ENCODE measurements at regions not wholly inside any gene's neighbourhood (a gene's known extent, or its start where the extent isn't known, plus 50 kb on each side); places are given as distances from the start of the nearest gene placed in this dataset.

DNA sequence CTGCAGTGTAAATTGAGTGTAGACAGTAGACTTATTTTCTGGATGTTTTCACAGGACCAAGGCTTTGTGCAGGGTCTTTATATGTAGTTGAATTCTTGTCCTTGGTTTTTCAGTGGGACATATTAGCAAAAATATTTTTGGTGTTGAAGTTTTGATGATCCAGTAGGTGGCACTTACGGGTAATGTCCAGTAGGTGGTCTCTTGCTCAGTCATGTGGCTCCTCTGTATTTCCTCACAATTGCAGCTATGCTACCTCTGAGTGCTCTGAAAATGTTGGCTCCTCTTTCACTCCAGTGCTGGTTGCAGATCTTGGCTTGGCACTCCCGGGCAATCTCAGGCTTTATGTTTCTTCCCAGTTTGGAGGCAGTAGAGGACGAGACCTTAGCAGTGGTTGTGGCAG lies 419.8 kb upstream of the AMOT start:
- no peak overlapping the region for H3K27ac Mint-ChIP-seq (ENCODE audit: low read depth, unreplicated experiment)
- peaks cover 6% of the 10 kb centered on the region for H3K36me3 Mint-ChIP-seq (ENCODE audit: insufficient read depth, unreplicated experiment)
- ChIA-PET CTCF (no interaction called here), POLR2A (no interaction called here)
- no peaks in the 10 kb centered on the region for H3K9me3 Mint-ChIP-seq (ENCODE audit: unreplicated experiment)
- no TSS peak for BruUV-seq (replicated peaks)
- peak; percentile 14 for DNase-seq (ENCODE audit: unreplicated experiment)
- H3K4me3 Mint-ChIP-seq (ENCODE audit: unreplicated experiment): no peak overlapping the region
- TF ChIP-seq, protein P1, sequence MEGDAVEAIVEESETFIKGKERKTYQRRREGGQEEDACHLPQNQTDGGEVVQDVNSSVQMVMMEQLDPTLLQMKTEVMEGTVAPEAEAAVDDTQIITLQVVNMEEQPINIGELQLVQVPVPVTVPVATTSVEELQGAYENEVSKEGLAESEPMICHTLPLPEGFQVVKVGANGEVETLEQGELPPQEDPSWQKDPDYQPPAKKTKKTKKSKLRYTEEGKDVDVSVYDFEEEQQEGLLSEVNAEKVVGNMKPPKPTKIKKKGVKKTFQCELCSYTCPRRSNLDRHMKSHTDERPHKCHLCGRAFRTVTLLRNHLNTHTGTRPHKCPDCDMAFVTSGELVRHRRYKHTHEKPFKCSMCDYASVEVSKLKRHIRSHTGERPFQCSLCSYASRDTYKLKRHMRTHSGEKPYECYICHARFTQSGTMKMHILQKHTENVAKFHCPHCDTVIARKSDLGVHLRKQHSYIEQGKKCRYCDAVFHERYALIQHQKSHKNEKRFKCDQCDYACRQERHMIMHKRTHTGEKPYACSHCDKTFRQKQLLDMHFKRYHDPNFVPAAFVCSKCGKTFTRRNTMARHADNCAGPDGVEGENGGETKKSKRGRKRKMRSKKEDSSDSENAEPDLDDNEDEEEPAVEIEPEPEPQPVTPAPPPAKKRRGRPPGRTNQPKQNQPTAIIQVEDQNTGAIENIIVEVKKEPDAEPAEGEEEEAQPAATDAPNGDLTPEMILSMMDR (IDR thresholded peaks at IDR 0.05; ENCODE audit: unreplicated experiment): no peak
- intact Hi-C loops (cut with micrococcal nuclease): no loop called here
- peaks cover 88% of the 10 kb centered on the region for H3K27me3 Mint-ChIP-seq (ENCODE audit: insufficient read depth, unreplicated experiment)
- H3K4me1 Mint-ChIP-seq (ENCODE audit: insufficient read depth, unreplicated experiment): no peaks in the 10 kb centered on the region

DNA sequence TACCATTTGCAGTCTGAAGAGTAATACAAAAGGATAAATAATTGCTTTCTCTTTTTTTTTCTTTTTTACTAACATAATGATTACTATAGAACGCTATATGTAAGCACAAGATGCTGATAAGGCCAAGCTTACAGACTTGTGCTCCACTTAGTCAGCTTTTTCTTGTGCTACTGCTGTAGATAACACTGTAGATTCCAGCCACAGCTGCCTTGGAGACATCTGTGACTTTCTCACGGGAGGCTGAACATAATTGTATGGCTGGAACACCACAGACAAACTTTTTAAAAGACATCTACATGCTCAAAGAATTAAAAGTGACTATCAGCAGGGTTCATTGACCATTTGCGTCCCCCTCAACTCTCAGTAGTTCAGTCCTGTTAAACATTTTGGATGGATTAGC lies 381.7 kb upstream of the AMOT start:
- no peak overlapping the region for H3K27ac Mint-ChIP-seq (ENCODE audit: low read depth, unreplicated experiment)
- BruUV-seq (replicated peaks): no TSS peak
- ChIA-PET CTCF (interaction anchor here (0.7 kb wide), 1 partner anchor 10 kb away, joined by 3 read pairs; no protein-coding TSS in a partner anchor), POLR2A (no interaction called here)
- H3K4me1 Mint-ChIP-seq (ENCODE audit: insufficient read depth, unreplicated experiment): no peaks in the 10 kb centered on the region
- no peak for DNase-seq (ENCODE audit: unreplicated experiment)
- TF ChIP-seq, protein P1 (IDR thresholded peaks at IDR 0.05; ENCODE audit: unreplicated experiment): no peak
- no peaks in the 10 kb centered on the region for H3K36me3 Mint-ChIP-seq (ENCODE audit: insufficient read depth, unreplicated experiment)
- intact Hi-C loops (cut with micrococcal nuclease): no loop called here
- H3K4me3 Mint-ChIP-seq (ENCODE audit: unreplicated experiment): no peak overlapping the region
- peaks cover 54% of the 10 kb centered on the region for H3K27me3 Mint-ChIP-seq (ENCODE audit: insufficient read depth, unreplicated experiment)
- H3K9me3 Mint-ChIP-seq (ENCODE audit: unreplicated experiment): peaks cover 7% of the 10 kb centered on the region

DNA sequence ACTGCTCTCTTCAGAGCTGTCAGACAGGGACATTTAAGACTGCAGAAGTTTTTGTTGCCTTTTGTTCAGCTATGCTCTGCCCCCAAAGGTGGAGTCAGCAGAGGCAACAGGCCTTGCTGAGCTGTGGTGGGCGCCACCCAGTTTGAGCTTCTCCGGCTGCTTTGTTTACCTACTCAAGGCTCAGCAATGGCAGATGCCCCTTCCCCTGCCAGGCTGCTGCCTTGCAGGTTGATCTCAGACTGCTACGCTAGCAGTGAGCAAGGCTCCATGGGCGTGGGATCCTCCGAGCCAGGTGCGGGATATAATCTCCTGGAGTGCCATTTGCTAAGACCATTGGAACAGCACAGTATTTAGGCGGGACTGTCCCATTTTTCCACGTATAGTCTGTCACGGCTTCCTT lies 371.4 kb upstream of the AMOT start:
- intact Hi-C loops (cut with micrococcal nuclease): no loop called here
- CTCF ChIA-PET: no interaction called here
- BruUV-seq (replicated peaks): no TSS peak
- no peak overlapping the region for H3K4me3 Mint-ChIP-seq (ENCODE audit: unreplicated experiment)
- peaks cover 30% of the 10 kb centered on the region for H3K27me3 Mint-ChIP-seq (ENCODE audit: insufficient read depth, unreplicated experiment)
- no peaks in the 10 kb centered on the region for H3K9me3 Mint-ChIP-seq (ENCODE audit: unreplicated experiment)
- H3K4me1 Mint-ChIP-seq (ENCODE audit: insufficient read depth, unreplicated experiment): no peaks in the 10 kb centered on the region
- TF ChIP-seq, protein P1 (IDR thresholded peaks at IDR 0.05; ENCODE audit: unreplicated experiment): no peak
- H3K27ac Mint-ChIP-seq (ENCODE audit: low read depth, unreplicated experiment): no peak overlapping the region
- POLR2A ChIA-PET: no interaction called here
- H3K36me3 Mint-ChIP-seq (ENCODE audit: insufficient read depth, unreplicated experiment): no peaks in the 10 kb centered on the region
- DNase-seq (ENCODE audit: unreplicated experiment): no peak

DNA sequence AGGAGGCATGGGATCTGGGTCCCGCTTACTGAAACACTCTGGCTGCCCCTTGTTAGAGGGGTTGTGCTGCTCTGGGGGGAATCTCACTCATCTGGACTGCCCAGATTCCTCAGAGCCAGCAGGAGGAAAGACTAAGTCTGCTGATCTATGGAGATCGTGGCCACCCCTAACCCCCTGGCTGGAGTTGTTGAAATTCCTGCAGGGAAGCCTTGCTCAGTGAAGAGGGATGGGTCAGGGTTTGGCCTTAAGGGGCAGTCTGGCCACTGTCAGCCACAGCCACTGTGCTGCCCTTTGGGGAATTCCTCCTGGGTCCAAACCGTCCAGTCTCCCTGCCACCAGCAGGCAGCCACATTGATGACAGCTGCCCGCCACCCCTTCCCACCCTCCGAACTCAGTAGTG lies 362.0 kb upstream of the AMOT start:
- Mint-ChIP-seq H3K27ac (ENCODE audit: low read depth, unreplicated experiment) (no peak overlapping the region), H3K4me1 (ENCODE audit: insufficient read depth, unreplicated experiment) (no peaks in the 10 kb centered on the region), H3K4me3 (ENCODE audit: unreplicated experiment) (no peak overlapping the region), H3K9me3 (ENCODE audit: unreplicated experiment) (peaks cover 29% of the 10 kb centered on the region), H3K27me3 (ENCODE audit: insufficient read depth, unreplicated experiment) (peaks cover 40% of the 10 kb centered on the region), H3K36me3 (ENCODE audit: insufficient read depth, unreplicated experiment) (no peaks in the 10 kb centered on the region)
- intact Hi-C loops (cut with micrococcal nuclease): no loop called here
- no TSS peak for BruUV-seq (replicated peaks)
- ChIA-PET CTCF (interaction anchor here (0.7 kb wide), 1 partner anchor 1053 kb away, joined by 3 read pairs; no protein-coding TSS in a partner anchor), POLR2A (no interaction called here)
- DNase-seq (ENCODE audit: unreplicated experiment): no peak
- TF ChIP-seq, protein P1 (IDR thresholded peaks at IDR 0.05; ENCODE audit: unreplicated experiment): no peak
